Neural cell (in vitro differentiated cells): ENCODE measurements at regions not wholly inside any gene's neighbourhood (a gene's known extent, or its start where the extent isn't known, plus 50 kb on each side); places are given as distances from the start of the nearest gene placed in this dataset.

Experiments used
- H2AFZ ChIP-seq: fragments of 200-600, 300-800 bp; sonication (generic), shearing (Covaris generic); 2 replicates; pipeline ENCODE4 v1.6.0; 2014; ENCODE audit warnings: low read depth, mild to moderate bottlenecking, antibody characterized with exemption, low read length, moderate library complexity
- H3F3A ChIP-seq: fragments of 200-600 bp; shearing (Covaris generic); 2 replicates; pipeline ENCODE4 v1.6.1; 2016; ENCODE audit warnings: mild to moderate bottlenecking, moderate library complexity, mixed read lengths, antibody characterized with exemption, low read length; ENCODE audit not compliant: insufficient read depth, poor library complexity, severe bottlenecking
- H3K27ac ChIP-seq: fragments of 200-600, 300-800 bp; sonication (generic), shearing (Covaris generic); 2 replicates; pipeline ENCODE4 v1.5.1; 2014; ENCODE audit warnings: mild to moderate bottlenecking, low read length, moderate library complexity
- H3K27me3 ChIP-seq: fragments of 300-800, 200-600 bp; sonication (generic), shearing (Covaris generic); 2 replicates; pipeline ENCODE4 v1.6.0; 2014; ENCODE audit warnings: mild to moderate bottlenecking, low read depth, low read length, moderate library complexity; ENCODE audit not compliant: insufficient read depth
- H3K36me3 ChIP-seq: fragments of 300-800, 200-600 bp; sonication (generic), shearing (Covaris generic); 2 replicates; pipeline ENCODE4 v1.5.1; 2014; ENCODE audit warnings: mild to moderate bottlenecking, antibody characterized with exemption, low read length, moderate library complexity; ENCODE audit not compliant: insufficient read depth
- H3K4me2 ChIP-seq: fragments of 300-800, 200-600 bp; sonication (generic), shearing (Covaris generic); 2 replicates; pipeline ENCODE4 v1.6.0; 2014; ENCODE audit warnings: mild to moderate bottlenecking, low read length
- H3K4me3 ChIP-seq: fragments of 300-800, 200-600 bp; sonication (generic), shearing (Covaris generic); 2 replicates; pipeline ENCODE4 v1.5.1; 2014; ENCODE audit warnings: mild to moderate bottlenecking, low read length, moderate library complexity
- H3K79me2 ChIP-seq: fragments of 200-600 bp; shearing (Covaris generic); replicated peaks from 2 replicates; pipeline ENCODE4 v1.6.0; 2014; ENCODE audit warnings: mild to moderate bottlenecking, low read length, moderate library complexity; ENCODE audit not compliant: insufficient read depth
- H3K9ac ChIP-seq: fragments of 300-800, 200-600 bp; sonication (generic), shearing (Covaris generic); 2 replicates; pipeline ENCODE4 v1.6.1; 2016; ENCODE audit warnings: mild to moderate bottlenecking, low read length, mixed read lengths
- H3K9me2 ChIP-seq: fragments of 200-600 bp; shearing (Covaris generic); 2 replicates; pipeline ENCODE4 v1.6.1; 2016; ENCODE audit warnings: mild to moderate bottlenecking, low read length, mixed read lengths; ENCODE audit not compliant: insufficient read depth
- H3K9me3 ChIP-seq: fragments of 200-600, 300-800 bp; sonication (generic), shearing (Covaris generic); 2 replicates; pipeline ENCODE4 v1.6.1; 2016; ENCODE audit warnings: mild to moderate bottlenecking, mixed run types, low read length, moderate library complexity, mixed read lengths
- H4K20me1 ChIP-seq: fragments of 200-600 bp; shearing (Covaris generic); 2 replicates; pipeline ENCODE4 v1.6.1; 2016; ENCODE audit warnings: mild to moderate bottlenecking, mixed run types; ENCODE audit not compliant: insufficient read depth
- CTCF ChIP-seq: fragments of 450-650 bp; IDR thresholded peaks from 2 replicates; pipeline ENCODE4 v1.5.1; 2014; ENCODE audit warnings: antibody characterized with exemption, mild to moderate bottlenecking, moderate library complexity; ENCODE audit not compliant: poor library complexity, severe bottlenecking
- EP300 ChIP-seq: fragments of 450-650 bp; conservative IDR thresholded peaks from 2 replicates; pipeline ENCODE4 v1.6.1; 2014; ENCODE audit warnings: antibody characterized with exemption, mild to moderate bottlenecking, moderate library complexity; ENCODE audit not compliant: poor library complexity, severe bottlenecking
- EZH2 ChIP-seq: fragments of 200-600, 300-800 bp; shearing (Covaris generic), sonication (generic); IDR thresholded peaks from 2 replicates; pipeline ENCODE4 v1.6.1; 2014; ENCODE audit warnings: antibody characterized with exemption, low read length, borderline replicate concordance, mild to moderate bottlenecking; ENCODE audit not compliant: insufficient read depth, poor library complexity, severe bottlenecking
- MXI1 ChIP-seq: fragments of 450-650 bp; conservative IDR thresholded peaks from 2 replicates; pipeline ENCODE4 v1.6.1; 2014; ENCODE audit warnings: antibody characterized with exemption, mild to moderate bottlenecking; ENCODE audit not compliant: poor library complexity, severe bottlenecking
- POLR2AphosphoS5 ChIP-seq: IDR thresholded peaks from 2 replicates; pipeline ENCODE4 v1.6.1; 2012
- RAD21 ChIP-seq: fragments of 450-650 bp; conservative IDR thresholded peaks from 2 replicates; pipeline ENCODE4 v1.6.1; 2014; ENCODE audit warnings: antibody characterized with exemption, mild to moderate bottlenecking, moderate library complexity
- SMC3 ChIP-seq: fragments of 450-650 bp; conservative IDR thresholded peaks from 2 replicates; pipeline ENCODE4 v1.6.1; 2014; ENCODE audit warnings: antibody characterized with exemption, mild to moderate bottlenecking, moderate library complexity; ENCODE audit not compliant: poor library complexity
- TAF1 ChIP-seq: IDR thresholded peaks from 2 replicates; pipeline ENCODE4 v1.6.1; 2012; ENCODE audit warnings: low read depth
- TF ChIP-seq, protein P1 (sequence below): IDR thresholded peaks from 2 replicates; pipeline ENCODE4 v1.6.1; 2012; ENCODE audit warnings: borderline replicate concordance

DNA sequence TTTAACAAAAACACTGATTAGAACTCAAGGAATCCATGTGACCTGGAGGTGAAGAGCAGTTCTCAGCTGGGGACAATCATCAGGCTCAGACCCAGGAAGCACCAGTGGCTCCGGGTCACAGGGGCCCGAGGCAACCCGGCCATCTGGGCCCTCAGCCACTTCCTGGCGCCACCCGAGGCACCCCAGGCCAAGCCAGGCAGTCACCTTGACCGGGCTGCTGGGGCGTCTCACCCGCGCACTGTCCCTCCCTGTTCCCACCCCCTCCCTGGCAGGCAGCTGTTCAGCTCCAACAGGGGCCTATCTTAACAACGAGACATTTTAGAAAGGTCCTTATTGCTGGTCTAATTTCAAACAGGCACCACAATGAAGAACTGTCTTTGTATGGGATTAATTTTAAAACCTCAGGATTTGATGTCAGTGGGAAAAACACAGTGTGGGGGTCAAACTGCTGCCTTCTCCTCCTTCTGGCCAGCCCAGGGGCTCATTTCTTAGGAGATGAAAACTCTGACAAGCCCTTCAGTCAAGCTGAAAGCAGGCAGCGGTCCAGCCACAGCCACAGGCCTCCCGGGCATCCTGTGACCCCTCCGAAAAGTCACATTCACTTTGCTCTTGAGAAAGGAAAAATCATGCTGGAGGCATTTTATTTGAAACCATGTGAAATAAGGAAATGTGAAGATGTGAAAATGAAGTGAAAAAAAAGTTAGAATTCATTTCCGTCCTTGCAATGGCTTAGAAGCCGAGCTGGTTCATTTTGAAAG lies 83.3 kb downstream of the KCTD15 start:
- Histone ChIP-seq H3K9me2 (no peaks in the 10 kb centered on the region), H3F3A (no peaks in the 10 kb centered on the region), H3K27ac (no peak overlapping the region), H3K9me3 (no peaks in the 10 kb centered on the region), H3K4me3 (no peak overlapping the region), H3K79me2 (no peaks in the 10 kb centered on the region), H4K20me1 (no peaks in the 10 kb centered on the region), H3K36me3 (no peaks in the 10 kb centered on the region), H3K9ac (no peak overlapping the region), H3K27me3 (no peaks in the 10 kb centered on the region), H2AFZ (no peak overlapping the region), H3K4me2 (no peak overlapping the region)
- TF ChIP-seq POLR2AphosphoS5 (no peak), MXI1 (no peak), RAD21 (no peak)
- TF ChIP-seq, protein P1, sequence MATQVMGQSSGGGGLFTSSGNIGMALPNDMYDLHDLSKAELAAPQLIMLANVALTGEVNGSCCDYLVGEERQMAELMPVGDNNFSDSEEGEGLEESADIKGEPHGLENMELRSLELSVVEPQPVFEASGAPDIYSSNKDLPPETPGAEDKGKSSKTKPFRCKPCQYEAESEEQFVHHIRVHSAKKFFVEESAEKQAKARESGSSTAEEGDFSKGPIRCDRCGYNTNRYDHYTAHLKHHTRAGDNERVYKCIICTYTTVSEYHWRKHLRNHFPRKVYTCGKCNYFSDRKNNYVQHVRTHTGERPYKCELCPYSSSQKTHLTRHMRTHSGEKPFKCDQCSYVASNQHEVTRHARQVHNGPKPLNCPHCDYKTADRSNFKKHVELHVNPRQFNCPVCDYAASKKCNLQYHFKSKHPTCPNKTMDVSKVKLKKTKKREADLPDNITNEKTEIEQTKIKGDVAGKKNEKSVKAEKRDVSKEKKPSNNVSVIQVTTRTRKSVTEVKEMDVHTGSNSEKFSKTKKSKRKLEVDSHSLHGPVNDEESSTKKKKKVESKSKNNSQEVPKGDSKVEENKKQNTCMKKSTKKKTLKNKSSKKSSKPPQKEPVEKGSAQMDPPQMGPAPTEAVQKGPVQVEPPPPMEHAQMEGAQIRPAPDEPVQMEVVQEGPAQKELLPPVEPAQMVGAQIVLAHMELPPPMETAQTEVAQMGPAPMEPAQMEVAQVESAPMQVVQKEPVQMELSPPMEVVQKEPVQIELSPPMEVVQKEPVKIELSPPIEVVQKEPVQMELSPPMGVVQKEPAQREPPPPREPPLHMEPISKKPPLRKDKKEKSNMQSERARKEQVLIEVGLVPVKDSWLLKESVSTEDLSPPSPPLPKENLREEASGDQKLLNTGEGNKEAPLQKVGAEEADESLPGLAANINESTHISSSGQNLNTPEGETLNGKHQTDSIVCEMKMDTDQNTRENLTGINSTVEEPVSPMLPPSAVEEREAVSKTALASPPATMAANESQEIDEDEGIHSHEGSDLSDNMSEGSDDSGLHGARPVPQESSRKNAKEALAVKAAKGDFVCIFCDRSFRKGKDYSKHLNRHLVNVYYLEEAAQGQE = no peak

- no peaks in the 10 kb centered on the region for H3K79me2 ChIP-seq
- no peaks in the 10 kb centered on the region for H4K20me1 ChIP-seq
- H3K36me3 ChIP-seq = no peaks in the 10 kb centered on the region
- no peak overlapping the region for H2AFZ ChIP-seq
- no peak overlapping the region for H3K4me3 ChIP-seq
- no peaks in the 10 kb centered on the region for H3F3A ChIP-seq
- no peak overlapping the region for H3K4me2 ChIP-seq
- no peaks in the 10 kb centered on the region for H3K9me2 ChIP-seq
- TF ChIP-seq RAD21 = no peak
- H3K9ac ChIP-seq = no peak overlapping the region
- no peaks in the 10 kb centered on the region for H3K9me3 ChIP-seq
- H3K27ac ChIP-seq = no peak overlapping the region
- H3K27me3 ChIP-seq = no peaks in the 10 kb centered on the region
Observed at GRCh38 chr19:33883859-33884519, 87.3 kb downstream of the KCTD15 start.

DNA sequence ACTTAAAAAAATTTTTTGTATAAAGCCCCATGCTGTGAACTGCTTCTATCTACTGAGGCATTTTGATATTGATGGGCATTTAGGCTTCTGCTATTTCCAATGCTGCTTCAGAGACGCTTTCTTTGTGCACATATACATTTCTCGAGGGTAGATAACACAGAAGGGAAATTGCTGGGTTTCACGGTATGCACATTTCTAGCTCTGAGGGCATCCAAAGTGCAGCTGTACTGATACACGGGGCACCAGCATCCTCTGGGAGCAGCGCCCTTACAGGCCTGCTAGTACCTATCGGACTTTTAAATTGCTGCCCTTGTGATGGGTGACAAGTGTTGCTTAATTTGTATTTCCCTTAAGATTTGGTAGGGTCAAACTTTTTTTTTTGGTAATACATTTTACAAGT lies 88.6 kb downstream of the KCTD15 start:
- no peak overlapping the region for H3K27ac ChIP-seq
- no peak overlapping the region for H3K9ac ChIP-seq
- H2AFZ ChIP-seq = no peak overlapping the region
- no peaks in the 10 kb centered on the region for H3K36me3 ChIP-seq
- no peak overlapping the region for H3K4me3 ChIP-seq
- H3K9me3 ChIP-seq = no peaks in the 10 kb centered on the region
- H4K20me1 ChIP-seq = no peaks in the 10 kb centered on the region
- TF ChIP-seq MXI1 = no peak
- no peak for TF ChIP-seq POLR2AphosphoS5
- no peak for TF ChIP-seq SMC3
- TF ChIP-seq, protein P1 = no peak
- TF ChIP-seq EZH2 = no peak
- TF ChIP-seq TAF1 = no peak
- TF ChIP-seq RAD21 = no peak
- no peak for TF ChIP-seq CTCF
- TF ChIP-seq EP300 = no peak
- H3K9me2 ChIP-seq = no peaks in the 10 kb centered on the region
- H3K4me2 ChIP-seq = no peak overlapping the region
- no peaks in the 10 kb centered on the region for H3K79me2 ChIP-seq
- H3F3A ChIP-seq = no peaks in the 10 kb centered on the region
- H3K27me3 ChIP-seq = no peaks in the 10 kb centered on the region
